HepG2 (cell line): ENCODE measurements at regions not wholly inside any gene's neighbourhood (a gene's known extent, or its start where the extent isn't known, plus 50 kb on each side); places are given as distances from the start of the nearest gene placed in this dataset.

Experiments used
- BRCA1 ChIP-seq: sonication (generic); formaldehyde crosslinking; IDR thresholded peaks from 2 replicates; pipeline ENCODE4 v1.4.0; 2020; ENCODE audit warnings: missing genetic modification reagents
- EP300 ChIP-seq, 3 experiments: sonication (generic) in 1 of 3; formaldehyde crosslinking in 1 of 3; IDR thresholded peaks; 2 replicates each; pipeline versions ENCODE4 v1.5.1 to v1.6.1; 2011 to 2020; ENCODE audit warnings: low read depth in 2 of 3, low read length in 2 of 3, borderline replicate concordance in 1 of 3, improper control_type of control experiment in 1 of 3, mild to moderate bottlenecking in 1 of 3, missing genetic modification reagents in 1 of 3, moderate library complexity in 1 of 3
- EZH2 ChIP-seq: conservative IDR thresholded peaks from 2 replicates; pipeline ENCODE4 v1.6.1; 2012; ENCODE audit warnings: mild to moderate bottlenecking, low read depth, low read length, moderate library complexity
- KDM3A ChIP-seq: IDR thresholded peaks from 2 replicates; pipeline ENCODE4 v1.6.1; 2018; ENCODE audit warnings: low read depth, missing compliant biosample characterization
- POLR2A ChIP-seq, 2 experiments: IDR thresholded peaks; 2 replicates each; pipeline ENCODE4 v1.6.1; 2011; ENCODE audit warnings: low read depth in 2 of 2, low read length in 2 of 2, mild to moderate bottlenecking in 1 of 2, moderate library complexity in 1 of 2; ENCODE audit not compliant: insufficient read depth in 1 of 2
- ZNF816 ChIP-seq: sonication (generic); formaldehyde crosslinking; IDR thresholded peaks from 2 replicates; pipeline ENCODE4 v1.8.0; 2022; ENCODE audit warnings: missing genetic modification reagents, mild to moderate bottlenecking, borderline replicate concordance
- TF ChIP-seq, protein P1 (sequence below): sonication (generic); formaldehyde crosslinking; IDR thresholded peaks from 2 replicates; pipeline ENCODE4 v1.8.0; 2022; ENCODE audit warnings: mild to moderate bottlenecking, missing genetic modification reagents, moderate library complexity

DNA sequence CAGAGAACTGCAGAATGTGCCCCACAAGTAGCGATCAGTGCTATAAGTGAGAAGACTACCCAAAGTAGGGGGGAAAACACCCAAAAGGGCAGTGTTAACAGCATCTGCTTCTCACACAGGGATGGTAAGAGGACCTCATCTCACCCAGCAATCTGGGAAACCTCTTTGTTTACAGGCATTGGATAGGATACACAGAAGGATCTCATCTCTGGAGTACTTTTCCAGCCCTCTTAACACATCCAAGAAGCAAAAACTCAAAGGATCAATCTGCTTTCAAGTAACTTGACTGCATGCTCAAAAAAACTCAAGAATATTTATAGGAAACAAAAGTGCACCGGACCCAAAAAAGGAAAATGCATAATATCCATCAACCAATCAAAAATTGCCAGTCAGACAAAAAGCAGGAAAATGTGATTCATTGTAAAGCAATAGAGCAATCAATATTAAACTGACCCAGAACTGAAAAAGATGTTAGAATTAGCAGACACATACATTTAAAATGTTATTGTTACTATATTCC is 311.0 kb upstream of the CXADR start:
- TF ChIP-seq EZH2 = no peak
- no peak for TF ChIP-seq POLR2A (IDR thresholded peaks at IDR 0.05; ENCODE audit: insufficient read depth in 1 of 2, low read depth in 2 of 2, low read length in 2 of 2)
- no peak for TF ChIP-seq KDM3A
- TF ChIP-seq EP300 (IDR thresholded peaks at IDR 0.05; ENCODE audit: low read depth in 2 of 2, low read length in 2 of 2) = no peak
- no peak for TF ChIP-seq EP300 (CRISPR knock-in tag; IDR thresholded peaks at IDR 0.05; ENCODE audit: borderline replicate concordance)
- TF ChIP-seq, protein P1, sequence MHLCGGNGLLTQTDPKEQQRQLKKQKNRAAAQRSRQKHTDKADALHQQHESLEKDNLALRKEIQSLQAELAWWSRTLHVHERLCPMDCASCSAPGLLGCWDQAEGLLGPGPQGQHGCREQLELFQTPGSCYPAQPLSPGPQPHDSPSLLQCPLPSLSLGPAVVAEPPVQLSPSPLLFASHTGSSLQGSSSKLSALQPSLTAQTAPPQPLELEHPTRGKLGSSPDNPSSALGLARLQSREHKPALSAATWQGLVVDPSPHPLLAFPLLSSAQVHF (CRISPR knock-in tag) = no peak
- TF ChIP-seq BRCA1 (CRISPR knock-in tag) = no peak
- TF ChIP-seq ZNF816 (CRISPR knock-in tag) = no peak
